ENCODE measurements at regions not wholly inside any gene's neighbourhood (a gene's known extent, or its start where the extent isn't known, plus 50 kb on each side); places are given as distances from the start of the nearest gene placed in this dataset.

- no peak overlapping the region for H3K4me3 Mint-ChIP-seq
- no peak for DNase-seq (ENCODE audit: extremely low spot score, unreplicated experiment)
- no peak overlapping the region for H3K27ac Mint-ChIP-seq
- H3K9me3 Mint-ChIP-seq, result no peaks in the 10 kb centered on the region
- TF ChIP-seq, protein P1, sequence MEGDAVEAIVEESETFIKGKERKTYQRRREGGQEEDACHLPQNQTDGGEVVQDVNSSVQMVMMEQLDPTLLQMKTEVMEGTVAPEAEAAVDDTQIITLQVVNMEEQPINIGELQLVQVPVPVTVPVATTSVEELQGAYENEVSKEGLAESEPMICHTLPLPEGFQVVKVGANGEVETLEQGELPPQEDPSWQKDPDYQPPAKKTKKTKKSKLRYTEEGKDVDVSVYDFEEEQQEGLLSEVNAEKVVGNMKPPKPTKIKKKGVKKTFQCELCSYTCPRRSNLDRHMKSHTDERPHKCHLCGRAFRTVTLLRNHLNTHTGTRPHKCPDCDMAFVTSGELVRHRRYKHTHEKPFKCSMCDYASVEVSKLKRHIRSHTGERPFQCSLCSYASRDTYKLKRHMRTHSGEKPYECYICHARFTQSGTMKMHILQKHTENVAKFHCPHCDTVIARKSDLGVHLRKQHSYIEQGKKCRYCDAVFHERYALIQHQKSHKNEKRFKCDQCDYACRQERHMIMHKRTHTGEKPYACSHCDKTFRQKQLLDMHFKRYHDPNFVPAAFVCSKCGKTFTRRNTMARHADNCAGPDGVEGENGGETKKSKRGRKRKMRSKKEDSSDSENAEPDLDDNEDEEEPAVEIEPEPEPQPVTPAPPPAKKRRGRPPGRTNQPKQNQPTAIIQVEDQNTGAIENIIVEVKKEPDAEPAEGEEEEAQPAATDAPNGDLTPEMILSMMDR (conservative IDR thresholded peaks at IDR 0.05), result no peak
- no peaks in the 10 kb centered on the region for H3K27me3 Mint-ChIP-seq
- H3K36me3 Mint-ChIP-seq, result no peaks in the 10 kb centered on the region
- peaks cover 21% of the 10 kb centered on the region for H3K4me1 Mint-ChIP-seq (ENCODE audit: unreplicated experiment)
Observed at GRCh38 chr13:91020461-91021034, 326.9 kb upstream of the MIR17HG start.

DNA sequence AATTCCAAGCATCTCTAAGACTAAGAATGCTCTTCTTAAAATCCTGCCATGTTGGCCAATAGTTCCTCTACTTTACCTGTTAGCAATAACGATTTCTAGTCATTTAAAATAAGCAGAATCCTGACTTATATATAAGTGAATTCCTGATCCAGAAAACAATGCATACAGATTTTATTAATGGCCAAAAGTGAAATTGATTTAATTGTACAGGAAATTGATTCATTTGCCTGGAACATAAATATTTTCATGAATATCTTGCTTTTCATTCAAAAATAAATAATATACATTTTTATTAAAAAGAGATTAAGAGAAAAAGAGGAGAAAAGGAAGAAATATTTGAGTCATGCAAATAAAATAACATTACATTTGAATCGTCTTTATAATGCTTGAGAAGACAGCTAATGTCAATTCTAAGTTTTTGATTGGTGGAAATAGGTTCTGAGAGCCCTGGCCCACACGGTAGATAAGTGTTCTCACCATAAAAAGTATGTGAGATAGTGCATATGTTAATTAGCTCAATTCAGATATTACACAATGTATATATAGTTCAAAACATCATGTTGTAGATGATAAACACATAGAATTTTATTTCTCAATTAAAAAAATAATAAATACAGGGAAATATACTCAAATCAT is 323.2 kb upstream of the MIR17HG start:
- H3K4me3 Mint-ChIP-seq, result no peak overlapping the region
- no peaks in the 10 kb centered on the region for H3K27me3 Mint-ChIP-seq
- DNase-seq (ENCODE audit: extremely low spot score, unreplicated experiment), result no peak
- H3K4me1 Mint-ChIP-seq (ENCODE audit: unreplicated experiment), result peaks cover 10% of the 10 kb centered on the region
- TF ChIP-seq, protein P1 (conservative IDR thresholded peaks at IDR 0.05), result no peak
- no peaks in the 10 kb centered on the region for H3K36me3 Mint-ChIP-seq
- H3K27ac Mint-ChIP-seq, result no peak overlapping the region
- H3K9me3 Mint-ChIP-seq, result no peaks in the 10 kb centered on the region

- Mint-ChIP-seq H3K27me3 (no peaks in the 10 kb centered on the region), H3K9me3 (no peaks in the 10 kb centered on the region), H3K36me3 (no peaks in the 10 kb centered on the region), H3K4me3 (no peak overlapping the region), H3K27ac (no peak overlapping the region), H3K4me1 (ENCODE audit: unreplicated experiment) (peaks cover 4% of the 10 kb centered on the region)
- DNase-seq (ENCODE audit: extremely low spot score, unreplicated experiment), result no peak
- TF ChIP-seq, protein P1 (conservative IDR thresholded peaks at IDR 0.05), result no peak
Observed at GRCh38 chr13:91025442-91025841, 322.0 kb upstream of the MIR17HG start.

GRCh38 chr13:91031508-91031907 is 316.0 kb upstream of the MIR17HG start:
- Mint-ChIP-seq H3K4me3 (no peak overlapping the region), H3K4me1 (ENCODE audit: unreplicated experiment) (no peaks in the 10 kb centered on the region), H3K27me3 (no peaks in the 10 kb centered on the region), H3K36me3 (no peaks in the 10 kb centered on the region), H3K9me3 (no peaks in the 10 kb centered on the region), H3K27ac (no peak overlapping the region)
- TF ChIP-seq, protein P1 (conservative IDR thresholded peaks at IDR 0.05), result peak; percentile 28
- no peak for DNase-seq (ENCODE audit: extremely low spot score, unreplicated experiment)

DNA sequence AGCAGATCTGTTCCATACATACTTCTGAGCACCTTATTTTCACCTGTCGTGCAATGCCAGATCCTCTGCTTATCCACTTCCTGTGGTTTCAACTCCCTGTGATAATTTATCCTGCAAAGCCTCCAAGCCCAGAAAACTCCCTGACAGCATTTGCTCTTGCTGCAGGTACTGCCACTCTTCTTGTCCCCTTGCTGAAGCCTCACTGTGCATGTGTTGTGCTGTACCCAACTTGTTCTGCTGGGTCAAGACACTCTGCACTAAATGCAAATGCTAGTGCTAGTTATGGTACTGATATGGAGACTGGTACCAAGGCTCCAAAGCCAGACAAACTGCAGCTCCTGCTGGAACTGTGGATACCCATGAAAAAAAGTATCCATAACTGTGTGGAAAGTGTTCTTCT is 315.4 kb upstream of the MIR17HG start:
- Mint-ChIP-seq H3K9me3 (no peaks in the 10 kb centered on the region), H3K36me3 (no peaks in the 10 kb centered on the region), H3K27ac (no peak overlapping the region), H3K4me1 (ENCODE audit: unreplicated experiment) (no peaks in the 10 kb centered on the region), H3K27me3 (no peaks in the 10 kb centered on the region), H3K4me3 (no peak overlapping the region)
- DNase-seq (ENCODE audit: extremely low spot score, unreplicated experiment), result no peak
- TF ChIP-seq, protein P1 (conservative IDR thresholded peaks at IDR 0.05), result no peak

Data from type B pancreatic cell (in vitro differentiated cells).